Embryonic facial prominence (tissue), 1 donor: ENCODE measurements at regions not wholly inside any gene's neighbourhood (a gene's known extent, or its start where the extent isn't known, plus 50 kb on each side); places are given as distances from the start of the nearest gene placed in this dataset.
"Not testable (repeated sequence)": the region's sequence is repeated elsewhere in the genome, so short reads cannot be mapped to it uniquely, and the experiment has no call there.

ENCODE experiments used
- DNase-seq: peaks from one replicate; pipeline ENCODE4 v3.0.0-alpha.2; 2016; ENCODE audit errors: extremely low spot score

GRCh38 chr12:74595696-74596095, 58.1 kb downstream of the ATXN7L3B start:
- DNase-seq: no peak

- no peak for DNase-seq
These were observed 61.2 kb downstream of the ATXN7L3B start for GRCh38 chr12:74598819-74599218.

DNA sequence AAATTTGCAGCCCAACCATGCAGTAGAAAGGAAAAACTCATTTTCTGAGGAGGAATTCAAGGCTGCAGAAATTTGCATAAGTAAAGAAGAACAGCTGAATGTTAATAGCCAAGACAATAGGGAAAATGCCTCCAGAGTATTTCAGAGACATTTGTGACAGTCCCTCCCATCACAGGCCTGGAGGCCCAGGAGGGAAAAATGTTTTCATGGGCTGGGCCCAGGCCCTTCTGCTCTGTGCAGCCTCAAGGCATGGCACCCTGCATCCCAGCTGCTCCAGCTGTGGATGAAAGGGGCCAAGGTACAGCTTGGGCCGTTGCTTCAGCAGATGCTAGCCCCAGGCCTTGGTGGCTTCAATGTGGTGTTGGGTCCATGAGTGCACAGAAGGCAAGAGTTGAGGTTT, 62.3 kb downstream of the ATXN7L3B start:
- no peak for DNase-seq

- not testable (repeated sequence) for DNase-seq
These were observed 63.2 kb downstream of the ATXN7L3B start for GRCh38 chr12:74600817-74601216.

DNA sequence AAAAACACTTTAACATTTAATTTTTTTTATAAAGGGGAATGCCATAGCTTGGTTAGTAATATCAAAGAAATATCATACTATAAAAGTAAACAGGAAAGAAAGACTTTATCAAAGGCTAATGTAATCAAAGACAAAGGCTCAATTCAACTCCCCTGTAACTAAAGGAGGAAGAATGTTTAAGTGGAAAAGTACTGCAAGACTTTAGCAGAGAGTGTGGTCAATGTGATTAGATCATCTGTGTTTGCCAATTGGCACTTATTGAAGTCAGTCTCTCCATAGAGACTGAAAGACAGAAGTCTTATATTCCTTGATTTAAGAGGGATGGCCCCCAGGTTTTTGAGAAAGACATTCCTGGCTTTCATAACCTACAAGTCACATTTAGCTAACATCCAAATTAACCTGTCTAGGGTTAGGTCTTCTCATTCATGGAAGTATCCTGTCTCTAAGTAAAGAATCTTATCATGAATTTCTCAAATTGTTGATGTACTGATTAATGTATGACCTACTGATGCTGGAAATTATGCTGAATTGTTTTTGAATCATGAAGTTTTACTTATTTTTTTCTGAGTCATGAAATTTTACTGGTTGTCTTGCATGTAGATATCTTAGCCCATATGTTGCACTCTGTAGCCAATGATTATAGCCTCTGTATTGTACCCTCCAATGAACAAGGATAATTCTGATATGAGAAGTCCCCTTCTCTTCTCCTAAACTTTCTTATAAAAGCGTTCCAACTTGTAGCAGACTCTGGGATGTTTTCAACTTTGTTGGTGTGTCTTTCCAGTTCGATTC, 65.4 kb downstream of the ATXN7L3B start:
- no peak for DNase-seq

DNA sequence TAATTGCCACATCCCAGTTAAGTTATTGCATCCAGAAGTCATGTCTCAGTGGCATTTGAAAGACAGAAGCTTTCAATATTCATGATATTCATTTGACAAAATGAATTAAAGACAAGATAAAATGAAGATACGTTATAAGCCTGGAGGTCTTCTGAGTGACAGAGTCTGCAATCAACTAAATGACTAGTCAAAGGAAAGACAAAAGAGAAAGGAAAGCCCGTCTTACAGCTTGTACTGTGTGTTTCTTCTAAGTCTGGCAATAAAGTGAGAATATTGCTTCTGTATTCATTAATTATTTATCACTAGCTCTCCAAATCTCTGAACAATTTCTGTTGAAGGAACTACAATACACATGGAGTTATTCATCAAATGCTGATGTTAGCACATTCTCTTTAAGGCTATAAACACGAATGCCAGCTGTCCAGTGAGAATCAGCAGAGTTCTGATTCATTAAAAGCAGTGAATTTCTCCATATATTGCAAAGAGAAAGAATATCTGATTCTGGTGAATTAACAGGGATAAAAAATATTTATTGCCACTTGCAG, 70.7 kb downstream of the ATXN7L3B start:
- no peak for DNase-seq

GRCh38 chr12:74610711-74611110, 73.1 kb downstream of the ATXN7L3B start:
- DNase-seq: no peak

- no peak for DNase-seq
These were observed 76.8 kb downstream of the ATXN7L3B start for GRCh38 chr12:74614426-74614825.

DNA sequence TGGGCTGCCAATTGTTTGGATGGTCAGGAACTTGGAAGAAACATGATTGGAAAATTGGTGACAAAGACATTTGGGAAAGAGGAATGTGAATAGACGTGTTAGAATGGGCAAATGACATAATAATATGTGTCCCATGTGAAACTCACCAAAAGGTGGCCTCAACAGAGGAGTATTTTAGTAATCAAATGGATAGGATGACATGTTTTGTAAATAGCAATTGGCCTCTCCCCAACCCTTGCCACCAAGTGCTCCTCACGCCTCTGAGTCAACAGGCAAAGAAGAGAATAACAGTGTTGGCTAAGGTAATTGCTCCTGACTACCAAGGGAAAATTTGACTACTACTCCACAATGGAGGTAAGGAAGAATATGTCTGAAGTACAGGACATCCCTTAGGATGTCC, 81.4 kb downstream of the ATXN7L3B start:
- DNase-seq: no peak

GRCh38 chr12:74619884-74620283, 82.2 kb downstream of the ATXN7L3B start:
- DNase-seq: no peak

- no peak for DNase-seq
These were observed 83.3 kb downstream of the ATXN7L3B start for GRCh38 chr12:74620921-74621320.

- no peak for DNase-seq
These were observed 86.6 kb downstream of the ATXN7L3B start for GRCh38 chr12:74624201-74624600.

- no peak for DNase-seq
These were observed 88.8 kb downstream of the ATXN7L3B start for GRCh38 chr12:74626397-74626796.

DNA sequence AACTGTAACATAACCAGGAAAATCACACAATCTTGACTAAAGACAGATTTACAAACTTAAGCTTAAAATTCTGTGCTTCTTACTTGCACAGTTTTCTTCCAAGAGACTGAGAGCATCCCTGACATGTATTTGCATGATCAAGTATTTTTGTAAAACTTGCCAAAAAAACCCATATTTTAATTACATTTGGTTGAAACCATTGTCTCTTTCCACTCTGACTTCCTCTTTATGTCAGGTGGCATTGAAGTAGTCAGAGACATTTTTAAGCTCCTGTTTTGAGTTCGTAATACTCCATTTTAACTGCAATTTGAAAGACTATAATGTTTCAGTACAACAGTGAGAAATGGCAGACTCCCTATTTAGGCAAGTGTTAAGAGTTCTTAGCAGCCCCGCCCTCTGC, 103.6 kb downstream of the ATXN7L3B start:
- DNase-seq: no peak

DNA sequence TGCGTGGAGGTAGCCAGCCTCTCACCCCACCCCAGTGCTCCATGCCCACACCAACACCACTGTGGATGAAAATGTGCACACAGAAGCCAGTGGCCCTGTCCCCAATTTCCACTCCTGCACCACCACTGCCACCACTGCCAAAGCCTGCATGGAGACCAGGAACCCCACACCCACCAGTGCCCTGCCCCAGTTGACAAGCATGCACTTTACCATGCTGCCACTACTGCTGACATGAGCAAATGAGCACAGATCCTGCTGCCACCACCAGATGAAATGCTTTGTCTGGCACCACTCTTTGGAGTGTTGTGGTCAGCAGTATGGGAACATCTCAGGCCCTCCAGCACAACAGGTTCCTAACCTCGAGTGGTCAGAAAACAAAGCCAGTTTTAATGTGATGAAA, 104.1 kb downstream of the ATXN7L3B start:
- no peak for DNase-seq

DNA sequence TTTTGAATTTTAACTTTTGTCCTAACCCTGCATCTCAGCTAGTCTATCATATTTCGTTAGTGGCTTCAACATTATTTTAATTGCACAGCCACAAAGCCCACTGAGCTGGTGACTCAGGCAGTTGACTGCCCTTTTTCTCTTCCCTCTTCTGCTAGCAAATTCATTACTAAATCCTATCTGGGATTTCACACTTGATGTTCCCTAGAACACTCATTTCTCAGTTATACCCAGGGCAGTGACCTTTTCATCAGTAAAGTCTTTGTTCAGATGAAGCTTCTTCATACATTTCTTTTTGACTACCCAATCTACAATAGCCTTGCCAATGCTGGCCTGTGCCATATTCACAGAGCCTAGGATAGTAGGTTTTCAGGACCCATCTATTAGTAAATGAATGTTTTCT, 107.0 kb downstream of the ATXN7L3B start:
- no peak for DNase-seq

DNA sequence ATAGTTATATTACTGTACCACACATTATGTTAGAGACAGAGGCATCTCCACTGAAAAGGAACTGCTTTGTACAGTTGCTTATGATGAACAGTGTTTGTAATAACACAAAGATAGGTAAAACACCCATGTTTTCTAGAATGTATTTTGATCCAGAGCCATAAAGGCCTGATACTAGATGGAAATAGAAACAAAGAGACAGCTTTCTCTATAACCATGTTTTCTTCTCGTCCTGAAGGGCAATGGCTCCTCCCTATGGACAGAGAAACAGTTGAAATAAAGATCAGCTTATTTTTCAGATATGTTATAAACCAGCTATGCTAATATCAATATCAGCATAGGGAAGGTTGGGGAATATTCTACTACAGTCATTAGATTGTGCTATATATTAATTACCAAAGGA, 109.2 kb downstream of the ATXN7L3B start:
- no peak for DNase-seq

DNA sequence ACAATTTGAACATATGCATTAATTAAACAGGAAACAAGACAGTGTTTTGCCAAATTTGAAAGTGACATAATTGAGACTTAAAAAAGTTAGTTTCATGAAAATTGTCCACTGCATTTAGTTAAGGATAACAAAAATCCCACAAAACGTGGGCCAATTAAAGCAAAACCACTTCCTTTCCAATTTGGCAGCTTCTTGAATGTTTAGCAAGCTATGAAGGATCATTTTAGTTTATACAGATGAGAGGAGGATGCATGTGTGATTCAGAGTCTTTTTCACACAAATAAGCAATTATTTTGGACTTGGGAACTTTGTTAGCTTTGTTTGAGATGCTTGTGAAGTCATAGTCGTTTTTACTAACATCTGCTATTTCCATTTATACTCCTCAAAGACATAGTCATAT, 109.6 kb downstream of the ATXN7L3B start:
- no peak for DNase-seq

GRCh38 chr12:74656251-74656650, 118.6 kb downstream of the ATXN7L3B start:
- no peak for DNase-seq

DNA sequence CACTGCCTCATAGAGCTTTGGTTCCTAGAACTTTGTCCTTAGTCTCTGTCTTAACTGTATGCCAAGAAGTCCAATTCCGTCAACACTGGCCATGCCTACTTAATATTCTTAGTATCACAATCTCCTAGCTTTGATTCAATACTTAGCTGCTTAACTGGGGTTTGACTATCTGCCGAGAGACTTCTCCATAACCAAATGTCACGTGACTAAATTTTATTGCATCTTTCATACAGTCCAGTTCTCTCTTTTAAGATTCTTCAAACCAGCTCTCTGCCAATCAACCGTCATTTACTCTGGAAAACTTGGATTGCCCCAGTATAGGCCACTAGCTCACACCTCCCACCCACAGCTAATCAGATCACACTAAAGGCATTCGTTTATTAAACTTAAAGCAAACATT, 122.8 kb downstream of the ATXN7L3B start:
- no peak for DNase-seq

GRCh38 chr12:74663958-74664357, 126.3 kb downstream of the ATXN7L3B start:
- DNase-seq: no peak

GRCh38 chr12:74665690-74666089, 128.1 kb downstream of the ATXN7L3B start:
- no peak for DNase-seq

DNA sequence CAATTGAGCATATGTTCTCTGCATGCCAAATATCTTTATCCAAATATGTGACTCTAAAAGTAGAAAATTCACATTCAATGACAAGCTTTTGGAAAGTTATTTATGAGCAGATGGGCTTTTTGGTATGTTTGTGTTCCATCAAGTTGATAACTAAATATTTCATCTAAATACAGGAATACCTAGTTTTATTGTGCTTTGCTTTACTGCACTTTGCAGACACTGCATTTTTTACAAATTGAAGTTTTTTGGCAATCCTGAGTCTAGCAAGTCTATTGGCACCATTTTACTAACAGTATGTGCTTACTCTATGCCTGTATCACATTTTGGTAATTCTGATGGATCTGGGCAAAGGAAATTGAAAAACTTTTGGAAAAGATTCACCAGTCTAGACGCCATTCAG, 133.8 kb downstream of the ATXN7L3B start:
- DNase-seq: no peak

DNA sequence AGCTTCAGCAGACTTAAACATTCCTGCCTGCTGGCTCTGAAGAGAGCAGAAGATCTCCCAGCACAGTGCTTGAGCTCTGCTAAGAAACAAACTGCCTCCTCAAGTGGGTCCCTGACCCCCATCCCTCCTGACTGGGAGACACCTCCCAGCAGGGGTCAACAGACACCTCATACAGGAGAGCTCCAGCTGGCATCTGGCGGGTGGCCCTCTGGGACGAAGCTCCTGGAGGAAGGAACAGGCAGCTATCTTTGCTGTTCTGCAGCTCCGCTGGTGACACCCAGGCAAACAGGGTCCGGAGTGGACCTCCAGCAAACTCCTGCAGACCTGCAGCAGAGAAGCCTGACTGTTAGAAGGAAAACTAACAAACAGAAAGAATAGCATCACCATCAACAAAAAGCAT, 139.3 kb downstream of the ATXN7L3B start:
- DNase-seq: not testable (repeated sequence)
